Activated CD8-positive, alpha-beta T cell treated with anti-CD3 and anti-CD28 coated beads for 36 hours (primary cell): ENCODE measurements at regions not wholly inside any gene's neighbourhood (a gene's known extent, or its start where the extent isn't known, plus 50 kb on each side); places are given as distances from the start of the nearest gene placed in this dataset. TPM values are rescaled to one million over a fixed set of nuclear protein-coding genes. Genes with fewer than 3 reads are reported as not detected.

Experiments used
- ATAC-seq: fragments of 200-7000 bp; cut with Tn5 transposase; one replicate; pipeline ENCODE4 v1.10.0; 2021; ENCODE audit warnings: mild to moderate bottlenecking, moderate library complexity
- CTCF ChIA-PET: fragments of 350-600 bp; sonication (Branson Sonifier 250); formaldehyde crosslinking; loops from one replicate; lab custom pipeline; 2021; ENCODE audit warnings: antibody characterized with exemption; lab: Charles Lee
- POLR2A ChIA-PET: fragments of 350-600 bp; sonication (Branson Sonifier 250); formaldehyde crosslinking; loops from one replicate; lab custom pipeline; 2021; ENCODE audit warnings: antibody characterized with exemption; lab: Charles Lee
- DNase-seq: peaks from one replicate; pipeline ENCODE4 v3.0.0-alpha.2; 2020
- H3K27ac Mint-ChIP-seq: one replicate; pipeline ENCODE4 v1.8.0; 2021; ENCODE audit warnings: mild to moderate bottlenecking, mixed read lengths
- H3K27me3 Mint-ChIP-seq: one replicate; pipeline ENCODE4 v1.8.0; 2021; ENCODE audit warnings: mixed read lengths
- H3K36me3 Mint-ChIP-seq: one replicate; pipeline ENCODE4 v1.8.0; 2021; ENCODE audit warnings: low read depth, mixed read lengths
- H3K4me1 Mint-ChIP-seq: one replicate; pipeline ENCODE4 v1.8.0; 2021; ENCODE audit warnings: low read depth, mixed read lengths
- H3K4me3 Mint-ChIP-seq: one replicate; pipeline ENCODE4 v1.8.0; 2021; ENCODE audit warnings: mild to moderate bottlenecking, moderate library complexity, mixed read lengths
- H3K9me3 Mint-ChIP-seq: one replicate; pipeline ENCODE4 v1.8.0; 2021; ENCODE audit warnings: mixed read lengths
- CTCF ChIP-seq: fragments of 200-600 bp; IDR thresholded peaks from one replicate; pipeline ENCODE4 v1.8.0; 2022; ENCODE audit warnings: antibody characterized with exemption, mild to moderate bottlenecking
- intact Hi-C: fragments of 100-400 bp; cut with micrococcal nuclease; formaldehyde crosslinking; loops from one replicate; pipeline ENCODE4 v1.10.0; 2022
- microRNA-seq: library from miRNA; unstranded; fragments of <30 nt; microRNA quantifications from one replicate; pipeline ENCODE4 v1.2.0, GENCODE V29; 2022; ENCODE audit warnings: borderline microRNAs expressed, borderline replicate concordance

GRCh38 chr11:43614214-43614613 is 66.3 kb upstream of the HSD17B12 start:
- intact Hi-C loops: no loop called here
- CTCF ChIA-PET: interaction anchor here (1.1 kb wide), 1 partner anchor 39 kb away, joined by 3 read pairs; no protein-coding TSS in a partner anchor

GRCh38 chr11:43619863-43620505 is 60.6 kb upstream of the HSD17B12 start:
- H3K27me3 Mint-ChIP-seq: peaks cover 26% of the 10 kb centered on the region
- ATAC-seq: no peak
- TF ChIP-seq CTCF: no peak
- intact Hi-C loops: no loop called here
- H3K27ac Mint-ChIP-seq: no peak overlapping the region
- peaks cover 6% of the 10 kb centered on the region for H3K9me3 Mint-ChIP-seq
- ChIA-PET CTCF (no interaction called here), POLR2A (no interaction called here)
- no peaks in the 10 kb centered on the region for H3K4me1 Mint-ChIP-seq
- H3K4me3 Mint-ChIP-seq: no peak overlapping the region
- no peaks in the 10 kb centered on the region for H3K36me3 Mint-ChIP-seq
- DNase-seq: no peak

More at GRCh38 chr11:43614214-43614613, 66.3 kb upstream of the HSD17B12 start:
- POLR2A ChIA-PET: no interaction called here
- Mint-ChIP-seq H3K27ac (no peak overlapping the region), H3K4me3 (no peak overlapping the region), H3K9me3 (peaks cover 16% of the 10 kb centered on the region), H3K27me3 (peaks cover 14% of the 10 kb centered on the region), H3K36me3 (no peaks in the 10 kb centered on the region), H3K4me1 (no peaks in the 10 kb centered on the region)
- DNase-seq (no peak), ATAC-seq (no peak)
- no peak for TF ChIP-seq CTCF

GRCh38 chr11:43626798-43627197 is 53.7 kb upstream of the HSD17B12 start:
- no peaks in the 10 kb centered on the region for H3K9me3 Mint-ChIP-seq
- ATAC-seq (no peak), DNase-seq (no peak)
- CTCF ChIA-PET: no interaction called here
- peaks cover 28% of the 10 kb centered on the region for H3K27me3 Mint-ChIP-seq
- H3K27ac Mint-ChIP-seq: no peak overlapping the region
- no peaks in the 10 kb centered on the region for H3K4me1 Mint-ChIP-seq
- no peaks in the 10 kb centered on the region for H3K36me3 Mint-ChIP-seq
- TF ChIP-seq CTCF: no peak
- POLR2A ChIA-PET: interaction anchor here (0.6 to 1.4 kb wide), 3 partner anchors 13 to 54 kb away, joined by 3 read pairs; partner anchors contain the start of gene HSD17B12
- intact Hi-C loops: no loop called here
- H3K4me3 Mint-ChIP-seq: no peak overlapping the region

Small RNAs in the stretch of these regions (microRNA-seq; reads per million reads assigned to microRNA genes)
- gene MIR129-2 (not detected), gene MIR670 (not detected)
